ENCODE measurements at regions not wholly inside any gene's neighbourhood (a gene's known extent, or its start where the extent isn't known, plus 50 kb on each side); places are given as distances from the start of the nearest gene placed in this dataset.

DNA sequence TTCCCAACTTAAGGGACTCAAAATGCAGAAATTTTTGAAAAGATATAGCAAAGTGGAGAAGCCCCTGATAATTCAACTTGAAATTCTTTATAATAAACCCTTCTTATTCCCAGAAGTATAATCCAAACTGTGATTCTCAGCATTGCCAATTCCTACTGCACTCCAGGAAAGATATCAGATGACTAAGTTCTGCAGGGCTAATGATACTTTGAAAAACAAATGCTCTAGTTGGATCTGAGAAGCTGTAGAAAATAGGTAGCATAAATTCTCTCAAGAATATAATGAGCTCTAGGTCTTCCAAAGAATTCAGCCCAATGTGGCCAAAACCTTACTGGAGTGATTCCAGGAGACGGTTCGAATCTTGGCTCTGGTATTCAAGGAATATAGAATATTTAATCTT lies 294.0 kb upstream of the PTBP2 start:
- Histone ChIP-seq H3K36me3 (no peaks in the 10 kb centered on the region), H3K9me3 (no peaks in the 10 kb centered on the region), H3K4me3 (replicated peaks in 1 of 3) (no peak overlapping the region), H3K27ac (no peak overlapping the region), H3K4me1 (no peaks in the 10 kb centered on the region), H3K27me3 (no peaks in the 10 kb centered on the region)
- DNase-seq = no peak
- intact Hi-C loops (cut with DNase I) = no loop called here
- 72 to 76% methylated on average over 2 of the region's 2 CpGs for WGBS, 2 donors
- TF ChIP-seq, protein P1, sequence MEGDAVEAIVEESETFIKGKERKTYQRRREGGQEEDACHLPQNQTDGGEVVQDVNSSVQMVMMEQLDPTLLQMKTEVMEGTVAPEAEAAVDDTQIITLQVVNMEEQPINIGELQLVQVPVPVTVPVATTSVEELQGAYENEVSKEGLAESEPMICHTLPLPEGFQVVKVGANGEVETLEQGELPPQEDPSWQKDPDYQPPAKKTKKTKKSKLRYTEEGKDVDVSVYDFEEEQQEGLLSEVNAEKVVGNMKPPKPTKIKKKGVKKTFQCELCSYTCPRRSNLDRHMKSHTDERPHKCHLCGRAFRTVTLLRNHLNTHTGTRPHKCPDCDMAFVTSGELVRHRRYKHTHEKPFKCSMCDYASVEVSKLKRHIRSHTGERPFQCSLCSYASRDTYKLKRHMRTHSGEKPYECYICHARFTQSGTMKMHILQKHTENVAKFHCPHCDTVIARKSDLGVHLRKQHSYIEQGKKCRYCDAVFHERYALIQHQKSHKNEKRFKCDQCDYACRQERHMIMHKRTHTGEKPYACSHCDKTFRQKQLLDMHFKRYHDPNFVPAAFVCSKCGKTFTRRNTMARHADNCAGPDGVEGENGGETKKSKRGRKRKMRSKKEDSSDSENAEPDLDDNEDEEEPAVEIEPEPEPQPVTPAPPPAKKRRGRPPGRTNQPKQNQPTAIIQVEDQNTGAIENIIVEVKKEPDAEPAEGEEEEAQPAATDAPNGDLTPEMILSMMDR (IDR thresholded peaks at IDR 0.05) = no peak

DNA sequence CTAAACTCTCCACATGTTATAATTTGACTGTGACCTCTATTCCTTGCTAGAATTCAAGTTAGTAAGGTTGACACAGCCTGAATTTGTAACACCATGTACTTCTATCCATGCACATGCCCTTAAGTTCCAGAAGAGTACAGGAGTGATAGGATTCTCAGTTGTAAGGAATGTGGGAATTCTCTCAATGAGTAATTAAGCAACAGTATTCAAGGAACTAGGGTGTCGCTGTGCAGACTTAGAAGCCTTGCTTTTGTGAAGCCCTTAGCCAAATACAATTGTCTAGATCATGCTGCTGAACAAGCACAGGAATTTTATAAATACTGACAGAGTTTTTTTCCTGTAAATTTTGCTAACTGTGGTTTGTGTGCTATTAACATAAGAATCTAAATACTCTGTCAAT lies 276.3 kb upstream of the PTBP2 start:
- WGBS, 2 donors = 74% methylated on average over 1 of the region's 1 CpG

DNA sequence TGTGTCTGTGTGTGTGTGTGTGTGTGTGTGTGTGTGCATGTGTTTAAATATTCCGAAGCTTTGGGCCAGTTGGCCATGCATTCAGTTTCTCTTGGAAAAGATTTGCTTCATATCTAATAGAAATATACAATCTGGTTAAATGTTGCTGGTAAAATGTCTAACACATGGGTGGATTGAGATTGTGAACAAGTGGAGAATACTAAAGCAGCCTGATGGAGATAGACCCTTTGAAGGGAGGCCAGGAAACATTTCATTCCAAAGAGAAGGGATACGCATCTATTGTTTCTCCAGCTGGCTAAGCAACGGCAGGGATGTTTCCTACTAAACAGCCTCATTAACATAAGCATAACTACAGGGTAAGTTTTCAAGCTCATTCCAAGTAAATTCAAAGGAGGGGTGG lies 257.5 kb upstream of the PTBP2 start:
- intact Hi-C loops (cut with DNase I) = no loop called here
- TF ChIP-seq POLR2A (IDR thresholded peaks at IDR 0.05) = no peak
- TF ChIP-seq, protein P1 (IDR thresholded peaks at IDR 0.05) = no peak
- Histone ChIP-seq H3K4me1 (no peaks in the 10 kb centered on the region), H3K36me3 (no peaks in the 10 kb centered on the region), H3K9me3 (no peaks in the 10 kb centered on the region), H3K4me3 (replicated peaks in 1 of 3) (no peak overlapping the region), H3K27ac (no peak overlapping the region), H3K27me3 (no peaks in the 10 kb centered on the region)
- WGBS, 2 donors = 58 to 73% methylated on average over 3 of the region's 3 CpGs
- no peak for DNase-seq

More for the DNA sequence above, 276.3 kb upstream of the PTBP2 start:
- Histone ChIP-seq H3K27ac (no peak overlapping the region), H3K4me1 (no peaks in the 10 kb centered on the region), H3K27me3 (no peaks in the 10 kb centered on the region), H3K36me3 (no peaks in the 10 kb centered on the region), H3K4me3 (replicated peaks in 1 of 3) (no peak overlapping the region), H3K9me3 (no peaks in the 10 kb centered on the region)
- TF ChIP-seq POLR2A (IDR thresholded peaks at IDR 0.05) = no peak
- TF ChIP-seq, protein P1 (IDR thresholded peaks at IDR 0.05) = no peak
- no peak for DNase-seq
- intact Hi-C loops (cut with DNase I) = no loop called here

DNA sequence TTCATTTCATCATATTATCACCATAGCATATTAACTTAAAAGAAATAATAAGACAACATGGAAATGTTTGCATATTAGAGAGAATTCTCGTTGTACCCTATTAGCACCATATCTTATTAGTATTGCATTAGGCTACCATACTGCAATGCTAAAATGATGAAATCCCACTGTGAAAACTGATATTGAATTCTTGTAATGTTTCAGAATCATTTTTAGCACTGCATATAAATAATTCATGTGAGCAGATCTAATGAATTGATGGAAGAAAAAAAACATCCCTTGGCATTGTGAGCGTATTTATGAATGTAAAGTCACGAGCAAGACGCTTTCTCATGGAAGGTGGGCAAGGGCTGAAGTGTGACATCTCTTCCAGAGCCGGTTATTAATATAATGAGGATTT lies 257.1 kb upstream of the PTBP2 start:
- TF ChIP-seq, protein P1 (IDR thresholded peaks at IDR 0.05) = no peak
- no peak for TF ChIP-seq POLR2A (IDR thresholded peaks at IDR 0.05)
- 90 to 92% methylated on average over 5 of the region's 5 CpGs for WGBS, 2 donors
- H3K27ac ChIP-seq = no peak overlapping the region
- no peak overlapping the region for H3K4me3 ChIP-seq (replicated peaks in 1 of 3)
- no peak for DNase-seq
- no peaks in the 10 kb centered on the region for H3K27me3 ChIP-seq
- intact Hi-C loops (cut with DNase I) = no loop called here
- H3K9me3 ChIP-seq = no peaks in the 10 kb centered on the region
- H3K4me1 ChIP-seq = no peaks in the 10 kb centered on the region
- no peaks in the 10 kb centered on the region for H3K36me3 ChIP-seq

DNA sequence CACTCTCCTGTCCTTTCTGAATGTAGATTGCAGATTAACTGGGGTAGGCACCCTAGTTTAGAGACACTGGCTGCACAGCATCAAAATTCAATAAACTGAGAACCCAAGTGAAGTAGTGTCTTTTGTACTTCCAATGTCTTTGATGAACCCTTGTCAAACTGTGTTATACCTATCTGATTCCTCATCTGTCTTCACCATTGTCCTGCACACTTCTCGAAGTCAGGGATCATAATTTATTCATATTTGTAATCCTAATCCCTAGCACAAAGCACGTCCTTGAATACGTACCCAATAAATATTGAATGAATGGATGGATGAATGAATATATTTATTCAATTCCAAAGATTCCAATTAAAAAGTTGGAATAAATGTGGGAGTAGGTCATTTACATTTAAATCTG lies 256.6 kb upstream of the PTBP2 start:
- no peaks in the 10 kb centered on the region for H3K27me3 ChIP-seq
- DNase-seq = no peak
- intact Hi-C loops (cut with DNase I) = no loop called here
- no peaks in the 10 kb centered on the region for H3K4me1 ChIP-seq
- no peak overlapping the region for H3K4me3 ChIP-seq (replicated peaks in 1 of 3)
- TF ChIP-seq, protein P1 (IDR thresholded peaks at IDR 0.05) = no peak
- no peak for TF ChIP-seq POLR2A (IDR thresholded peaks at IDR 0.05)
- WGBS, 2 donors = 89 to 93% methylated on average over 3 of the region's 3 CpGs
- no peaks in the 10 kb centered on the region for H3K9me3 ChIP-seq
- no peak overlapping the region for H3K27ac ChIP-seq
- H3K36me3 ChIP-seq = no peaks in the 10 kb centered on the region

Data from thyroid gland (tissue), 4 donors.